K562 (cell line): ENCODE measurements at regions not wholly inside any gene's neighbourhood (a gene's known extent, or its start where the extent isn't known, plus 50 kb on each side); places are given as distances from the start of the nearest gene placed in this dataset.

Experiments used
- ATAC-seq: fragments of 200-7000 bp; cut with Tn5 transposase; 3 replicates; pipeline ENCODE4 v1.9.1; 2020; ENCODE audit warnings: moderate library complexity
- BruUV-seq: library from RNA; stranded (reverse); fragments of 400-500 nt; replicated peaks from 2 replicates; lab custom pipeline; 2021; lab: Mats Ljungman, UMichigan
- CTCF ChIA-PET: fragments of 300-600 bp; formaldehyde crosslinking; extraction: SDS; loops from one replicate; lab custom pipeline; 2021; ENCODE audit warnings: low intra/inter-chr PET ratio; lab: Yijun Ruan, JAX
- POLR2A ChIA-PET: fragments of 300-600, 350-650 bp; sonication (Branson Sonifier 250); formaldehyde crosslinking; extraction: SDS; loops from one replicate; lab custom pipeline; 2021; ENCODE audit warnings: antibody characterized with exemption, inconsistent platforms; lab: Yijun Ruan, JAX
- DNase-seq, 4 experiments: peaks; one replicate each; pipeline versions ENCODE4 v3.0.0 to v3.0.0-alpha.2; 2011 to 2018; ENCODE audit warnings: low spot score in 3 of 4, mixed read lengths in 3 of 4; ENCODE audit errors: extremely low read depth in 1 of 4
- FAIRE-seq: peaks from 2 replicates; lab custom pipeline; 2011; peaks lifted over from hg19 to GRCh38; lab: Jason Lieb, UNC
- H2AFZ ChIP-seq: 2 replicates; pipeline ENCODE4 v1.6.0; 2011; ENCODE audit warnings: low read depth, low read length, control low read depth, inconsistent platforms
- H3K27ac ChIP-seq: fragments of 200-600 bp; 3 replicates; pipeline ENCODE4 v1.8.0; 2011; ENCODE audit warnings: low read depth, mild to moderate bottlenecking, control low read depth, inconsistent platforms, low read length, moderate library complexity, mixed read lengths; ENCODE audit errors: extremely low read depth
- H3K27me3 ChIP-seq, 2 experiments: fragments of 300-600 bp in 1 of 2; 2 replicates in 1 of 2; 3 replicates in 1 of 2; pipeline versions ENCODE4 v1.6.0 to v1.8.0; 2011; ENCODE audit warnings: inconsistent platforms in 2 of 2, low read length in 2 of 2, mild to moderate bottlenecking in 1 of 2, mixed read lengths in 1 of 2, moderate library complexity in 1 of 2; ENCODE audit not compliant: control insufficient read depth in 2 of 2, insufficient read depth in 2 of 2
- H3K36me3 ChIP-seq: fragments of 300-600 bp; 3 replicates; pipeline ENCODE4 v1.8.0; 2011; ENCODE audit warnings: mild to moderate bottlenecking, low read length, inconsistent platforms; ENCODE audit not compliant: control insufficient read depth, insufficient read depth
- H3K4me1 ChIP-seq, 2 experiments: fragments of 200-600 bp in 1 of 2; replicated peaks in 1 of 2; 2 replicates in 1 of 2; 3 replicates in 1 of 2; pipeline versions ENCODE4 v1.5.1 to v1.8.0; 2011; ENCODE audit warnings: inconsistent platforms in 2 of 2, low read length in 2 of 2, mild to moderate bottlenecking in 1 of 2, mixed read lengths in 1 of 2, moderate library complexity in 1 of 2; ENCODE audit not compliant: control insufficient read depth in 2 of 2, insufficient read depth in 2 of 2
- H3K4me2 ChIP-seq: 2 replicates; pipeline ENCODE4 v1.6.1; 2011; ENCODE audit warnings: low read length, control low read depth, inconsistent platforms, mixed read lengths; ENCODE audit not compliant: insufficient read depth
- H3K4me3 ChIP-seq: fragments of 200-600 bp; sonication (generic), shearing (Covaris generic); 2 replicates; pipeline ENCODE4 v1.5.1; 2016; ENCODE audit warnings: control low read depth, inconsistent platforms
- H3K79me2 ChIP-seq: fragments of 200-600 bp; 3 replicates; pipeline ENCODE4 v1.8.0; 2011; ENCODE audit warnings: low read length, inconsistent platforms; ENCODE audit not compliant: control insufficient read depth, insufficient read depth
- H3K9ac ChIP-seq, 2 experiments: 2 replicates each; pipeline versions ENCODE4 v1.6.0 to v1.6.1; 2011; ENCODE audit warnings: low read depth in 2 of 2, low read length in 2 of 2, control low read depth in 1 of 2, inconsistent platforms in 1 of 2, mild to moderate bottlenecking in 1 of 2, mixed read lengths in 1 of 2; ENCODE audit not compliant: insufficient read depth in 1 of 2
- H3K9me1 ChIP-seq: one replicate; pipeline ENCODE4 v1.6.0; 2011; ENCODE audit warnings: inconsistent platforms, mild to moderate bottlenecking, low read length, moderate library complexity; ENCODE audit not compliant: control insufficient read depth, insufficient read depth
- H3K9me3 ChIP-seq: replicated peaks from 2 replicates; pipeline ENCODE4 v1.5.1; 2011; ENCODE audit warnings: low read depth, low read length, inconsistent platforms; ENCODE audit not compliant: control insufficient read depth, insufficient read depth
- H4K20me1 ChIP-seq: replicated peaks from 2 replicates; pipeline ENCODE4 v1.6.1; 2011; ENCODE audit warnings: low read length, inconsistent platforms, mixed read lengths; ENCODE audit not compliant: control insufficient read depth, insufficient read depth
- CHD2 ChIP-seq: IDR thresholded peaks from 2 replicates; pipeline ENCODE4 v1.6.1; 2011; ENCODE audit warnings: low read depth, low read length
- ETV6 ChIP-seq, 3 experiments: fragments of 150-350 bp in 1 of 3; sonication (generic) in 1 of 3; formaldehyde crosslinking in 1 of 3; IDR thresholded peaks; 2 replicates each; pipeline versions ENCODE4 v1.6.1 to v1.8.0; 2014 to 2022; ENCODE audit warnings: borderline replicate concordance in 2 of 3, low read depth in 2 of 3, antibody characterized with exemption in 1 of 3, low read length in 1 of 3, mild to moderate bottlenecking in 1 of 3, missing genetic modification reagents in 1 of 3
- FOXP4 ChIP-seq: sonication (generic); formaldehyde crosslinking; IDR thresholded peaks from 2 replicates; pipeline ENCODE4 v1.8.0; 2022; ENCODE audit warnings: mild to moderate bottlenecking, missing genetic modification reagents, borderline replicate concordance
- POLR3A ChIP-seq: IDR thresholded peaks from 2 replicates; pipeline ENCODE4 v1.6.1; 2011; ENCODE audit warnings: borderline replicate concordance, mild to moderate bottlenecking, moderate library complexity; ENCODE audit not compliant: insufficient read length, insufficient read depth; ENCODE audit errors: extremely low read depth
- SMAD2 ChIP-seq: fragments of 150-350 bp; IDR thresholded peaks from 2 replicates; pipeline ENCODE4 v1.6.1; 2014; ENCODE audit warnings: low read depth, mild to moderate bottlenecking, low read length
- TSHZ1 ChIP-seq: fragments of 250-450 bp; sonication (Bioruptor Pico); IDR thresholded peaks from 2 replicates; pipeline ENCODE4 v1.4.0; 2020; ENCODE audit warnings: mild to moderate bottlenecking, moderate library complexity
- ZNF311 ChIP-seq: fragments of 250-450 bp; sonication (Bioruptor Pico); IDR thresholded peaks from 2 replicates; pipeline ENCODE4 v1.4.0; 2020; ENCODE audit warnings: mild to moderate bottlenecking, moderate library complexity
- WGBS: fragments of 100-300 bp; shearing (Covaris generic); methylation state at CpG from one replicate; pipeline ENCODE4 v1.1.6; 2016; ENCODE audit warnings: low coverage, mixed read lengths; ENCODE audit not compliant: insufficient coverage; ENCODE audit errors: missing lambda C conversion rate; 5-methylcytosine and 5-hydroxymethylcytosine counted together
- in situ Hi-C: fragments of 300-500 bp; cut with MboI; formaldehyde crosslinking; loops from 4 replicates; pipeline ENCODE4 v1.15.0; 2018; ENCODE audit warnings: inconsistent platforms, mixed read lengths
- intact Hi-C: fragments of 100-400 bp; cut with micrococcal nuclease; formaldehyde crosslinking; loops from 2 replicates; pipeline ENCODE4 v1.14.2; 2022
- TF ChIP-seq, protein P1 (sequence below): sonication (generic); formaldehyde crosslinking; IDR thresholded peaks from 2 replicates; pipeline ENCODE4 v1.8.0; 2023; ENCODE audit warnings: mild to moderate bottlenecking, missing genetic modification reagents
- TF ChIP-seq, protein P2 (sequence below): fragments of 250-450 bp; sonication (Bioruptor Pico); IDR thresholded peaks from 2 replicates; pipeline ENCODE4 v1.5.0; 2021

- H2AFZ ChIP-seq, result no peak overlapping the region
- in situ Hi-C loops, result no loop called here
- intact Hi-C loops, result no loop called here
- ChIA-PET POLR2A (no interaction called here), CTCF (no interaction called here)
- H3K9me1 ChIP-seq, result no peaks in the 10 kb centered on the region
- 2% methylated on average over 2 of the region's 2 CpGs for WGBS
- BruUV-seq, result no TSS peak
- H3K4me2 ChIP-seq, result no peak overlapping the region
- FAIRE-seq, result no peak
- H3K79me2 ChIP-seq, result no peaks in the 10 kb centered on the region
- H3K27me3 ChIP-seq, result no peaks in the 10 kb centered on the region
- H3K36me3 ChIP-seq, result no peaks in the 10 kb centered on the region
- no peaks in the 10 kb centered on the region for H3K9me3 ChIP-seq
- DNase-seq, result no peak
- no peak for ATAC-seq
- no peak overlapping the region for H3K4me3 ChIP-seq
- H3K9ac ChIP-seq, result no peak overlapping the region
- no peak overlapping the region for H3K27ac ChIP-seq
- no peaks in the 10 kb centered on the region for H3K4me1 ChIP-seq
- no peaks in the 10 kb centered on the region for H4K20me1 ChIP-seq
- TF ChIP-seq, protein P1, sequence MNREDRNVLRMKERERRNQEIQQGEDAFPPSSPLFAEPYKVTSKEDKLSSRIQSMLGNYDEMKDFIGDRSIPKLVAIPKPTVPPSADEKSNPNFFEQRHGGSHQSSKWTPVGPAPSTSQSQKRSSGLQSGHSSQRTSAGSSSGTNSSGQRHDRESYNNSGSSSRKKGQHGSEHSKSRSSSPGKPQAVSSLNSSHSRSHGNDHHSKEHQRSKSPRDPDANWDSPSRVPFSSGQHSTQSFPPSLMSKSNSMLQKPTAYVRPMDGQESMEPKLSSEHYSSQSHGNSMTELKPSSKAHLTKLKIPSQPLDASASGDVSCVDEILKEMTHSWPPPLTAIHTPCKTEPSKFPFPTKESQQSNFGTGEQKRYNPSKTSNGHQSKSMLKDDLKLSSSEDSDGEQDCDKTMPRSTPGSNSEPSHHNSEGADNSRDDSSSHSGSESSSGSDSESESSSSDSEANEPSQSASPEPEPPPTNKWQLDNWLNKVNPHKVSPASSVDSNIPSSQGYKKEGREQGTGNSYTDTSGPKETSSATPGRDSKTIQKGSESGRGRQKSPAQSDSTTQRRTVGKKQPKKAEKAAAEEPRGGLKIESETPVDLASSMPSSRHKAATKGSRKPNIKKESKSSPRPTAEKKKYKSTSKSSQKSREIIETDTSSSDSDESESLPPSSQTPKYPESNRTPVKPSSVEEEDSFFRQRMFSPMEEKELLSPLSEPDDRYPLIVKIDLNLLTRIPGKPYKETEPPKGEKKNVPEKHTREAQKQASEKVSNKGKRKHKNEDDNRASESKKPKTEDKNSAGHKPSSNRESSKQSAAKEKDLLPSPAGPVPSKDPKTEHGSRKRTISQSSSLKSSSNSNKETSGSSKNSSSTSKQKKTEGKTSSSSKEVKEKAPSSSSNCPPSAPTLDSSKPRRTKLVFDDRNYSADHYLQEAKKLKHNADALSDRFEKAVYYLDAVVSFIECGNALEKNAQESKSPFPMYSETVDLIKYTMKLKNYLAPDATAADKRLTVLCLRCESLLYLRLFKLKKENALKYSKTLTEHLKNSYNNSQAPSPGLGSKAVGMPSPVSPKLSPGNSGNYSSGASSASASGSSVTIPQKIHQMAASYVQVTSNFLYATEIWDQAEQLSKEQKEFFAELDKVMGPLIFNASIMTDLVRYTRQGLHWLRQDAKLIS (CRISPR knock-in tag), result no peak
- TF ChIP-seq CHD2 (no peak), ETV6 (IDR thresholded peaks at IDR 0.05; ENCODE audit: borderline replicate concordance in 1 of 2, low read depth in 2 of 2, low read length in 1 of 2) (no peak), ETV6 (CRISPR knock-in tag; IDR thresholded peaks at IDR 0.05; ENCODE audit: borderline replicate concordance) (no peak), TSHZ1 (CRISPR knock-in tag) (no peak), FOXP4 (CRISPR knock-in tag) (no peak), POLR3A (no peak), ZNF311 (CRISPR knock-in tag) (no peak), SMAD2 (no peak)
- TF ChIP-seq, protein P2, sequence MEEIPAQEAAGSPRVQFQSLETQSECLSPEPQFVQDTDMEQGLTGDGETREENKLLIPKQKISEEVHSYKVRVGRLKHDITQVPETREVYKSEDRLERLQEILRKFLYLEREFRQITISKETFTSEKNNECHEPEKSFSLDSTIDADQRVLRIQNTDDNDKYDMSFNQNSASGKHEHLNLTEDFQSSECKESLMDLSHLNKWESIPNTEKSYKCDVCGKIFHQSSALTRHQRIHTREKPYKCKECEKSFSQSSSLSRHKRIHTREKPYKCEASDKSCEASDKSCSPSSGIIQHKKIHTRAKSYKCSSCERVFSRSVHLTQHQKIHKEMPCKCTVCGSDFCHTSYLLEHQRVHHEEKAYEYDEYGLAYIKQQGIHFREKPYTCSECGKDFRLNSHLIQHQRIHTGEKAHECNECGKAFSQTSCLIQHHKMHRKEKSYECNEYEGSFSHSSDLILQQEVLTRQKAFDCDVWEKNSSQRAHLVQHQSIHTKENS (CRISPR knock-in tag), result no peak
These were observed 490.4 kb downstream of the PTPRC start for GRCh38 chr1:199129247-199129646.
